ENCODE measurements at regions not wholly inside any gene's neighbourhood (a gene's known extent, or its start where the extent isn't known, plus 50 kb on each side); places are given as distances from the start of the nearest gene placed in this dataset.

- TF ChIP-seq CTCF (IDR thresholded peaks at IDR 0.05), result no peak
- no peak for TF ChIP-seq POLR2A (IDR thresholded peaks at IDR 0.05)
Measured at GRCh38 chr22:49185312-49185969, 642.2 kb downstream of the BRD1 start.

Data from heart left ventricle (tissue), 13 donors.